DOHH2 (cell line): ENCODE measurements at regions not wholly inside any gene's neighbourhood (a gene's known extent, or its start where the extent isn't known, plus 50 kb on each side); places are given as distances from the start of the nearest gene placed in this dataset.

Source experiments
- EZH2phosphoT487 ChIP-seq: fragments of 200-600 bp; sonication (generic); IDR thresholded peaks from 2 replicates; pipeline ENCODE4 v1.6.1; 2017; ENCODE audit warnings: borderline replicate concordance, mild to moderate bottlenecking, antibody characterized with exemption, low read length, moderate library complexity, mixed read lengths
- TF ChIP-seq, protein P1 (sequence below): fragments of 200-600 bp; sonication (generic); IDR thresholded peaks from one replicate; pipeline ENCODE4 v1.5.1; 2014; ENCODE audit warnings: antibody characterized with exemption, mild to moderate bottlenecking, low read depth, low read length; ENCODE audit not compliant: poor library complexity, severe bottlenecking

DNA sequence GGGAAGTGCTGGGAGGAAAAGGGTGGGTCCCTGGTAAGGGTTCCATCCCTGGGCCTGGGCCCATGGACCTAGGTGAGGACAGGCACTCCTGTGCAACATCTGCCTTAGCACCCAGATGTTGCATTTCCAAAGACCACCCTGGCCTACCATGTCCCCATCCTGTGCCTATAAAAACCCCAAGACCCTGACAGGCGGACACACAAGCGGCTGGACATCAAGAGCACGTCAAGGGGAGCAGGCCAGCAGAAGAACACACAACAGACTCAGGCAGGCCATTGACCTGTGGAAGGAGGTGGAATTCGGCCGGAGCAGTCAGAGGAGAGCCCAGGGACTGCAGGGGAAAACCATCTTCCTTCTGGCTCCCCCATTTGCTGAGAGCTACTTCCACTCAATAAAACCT is 937.8 kb upstream of the MANEA start:
- TF ChIP-seq, protein P1, sequence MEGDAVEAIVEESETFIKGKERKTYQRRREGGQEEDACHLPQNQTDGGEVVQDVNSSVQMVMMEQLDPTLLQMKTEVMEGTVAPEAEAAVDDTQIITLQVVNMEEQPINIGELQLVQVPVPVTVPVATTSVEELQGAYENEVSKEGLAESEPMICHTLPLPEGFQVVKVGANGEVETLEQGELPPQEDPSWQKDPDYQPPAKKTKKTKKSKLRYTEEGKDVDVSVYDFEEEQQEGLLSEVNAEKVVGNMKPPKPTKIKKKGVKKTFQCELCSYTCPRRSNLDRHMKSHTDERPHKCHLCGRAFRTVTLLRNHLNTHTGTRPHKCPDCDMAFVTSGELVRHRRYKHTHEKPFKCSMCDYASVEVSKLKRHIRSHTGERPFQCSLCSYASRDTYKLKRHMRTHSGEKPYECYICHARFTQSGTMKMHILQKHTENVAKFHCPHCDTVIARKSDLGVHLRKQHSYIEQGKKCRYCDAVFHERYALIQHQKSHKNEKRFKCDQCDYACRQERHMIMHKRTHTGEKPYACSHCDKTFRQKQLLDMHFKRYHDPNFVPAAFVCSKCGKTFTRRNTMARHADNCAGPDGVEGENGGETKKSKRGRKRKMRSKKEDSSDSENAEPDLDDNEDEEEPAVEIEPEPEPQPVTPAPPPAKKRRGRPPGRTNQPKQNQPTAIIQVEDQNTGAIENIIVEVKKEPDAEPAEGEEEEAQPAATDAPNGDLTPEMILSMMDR, result no peak
- no peak for TF ChIP-seq EZH2phosphoT487
